SIG-M5 treated with dmso at 0.1 percent for 504 hours (cell line): ENCODE measurements at regions not wholly inside any gene's neighbourhood (a gene's known extent, or its start where the extent isn't known, plus 50 kb on each side); places are given as distances from the start of the nearest gene placed in this dataset.

Source experiments
- DNase-seq: peaks from one replicate; lab custom pipeline; 2025; ENCODE audit not compliant: unreplicated experiment; lab: John Stamatoyannopoulos, UW

DNA sequence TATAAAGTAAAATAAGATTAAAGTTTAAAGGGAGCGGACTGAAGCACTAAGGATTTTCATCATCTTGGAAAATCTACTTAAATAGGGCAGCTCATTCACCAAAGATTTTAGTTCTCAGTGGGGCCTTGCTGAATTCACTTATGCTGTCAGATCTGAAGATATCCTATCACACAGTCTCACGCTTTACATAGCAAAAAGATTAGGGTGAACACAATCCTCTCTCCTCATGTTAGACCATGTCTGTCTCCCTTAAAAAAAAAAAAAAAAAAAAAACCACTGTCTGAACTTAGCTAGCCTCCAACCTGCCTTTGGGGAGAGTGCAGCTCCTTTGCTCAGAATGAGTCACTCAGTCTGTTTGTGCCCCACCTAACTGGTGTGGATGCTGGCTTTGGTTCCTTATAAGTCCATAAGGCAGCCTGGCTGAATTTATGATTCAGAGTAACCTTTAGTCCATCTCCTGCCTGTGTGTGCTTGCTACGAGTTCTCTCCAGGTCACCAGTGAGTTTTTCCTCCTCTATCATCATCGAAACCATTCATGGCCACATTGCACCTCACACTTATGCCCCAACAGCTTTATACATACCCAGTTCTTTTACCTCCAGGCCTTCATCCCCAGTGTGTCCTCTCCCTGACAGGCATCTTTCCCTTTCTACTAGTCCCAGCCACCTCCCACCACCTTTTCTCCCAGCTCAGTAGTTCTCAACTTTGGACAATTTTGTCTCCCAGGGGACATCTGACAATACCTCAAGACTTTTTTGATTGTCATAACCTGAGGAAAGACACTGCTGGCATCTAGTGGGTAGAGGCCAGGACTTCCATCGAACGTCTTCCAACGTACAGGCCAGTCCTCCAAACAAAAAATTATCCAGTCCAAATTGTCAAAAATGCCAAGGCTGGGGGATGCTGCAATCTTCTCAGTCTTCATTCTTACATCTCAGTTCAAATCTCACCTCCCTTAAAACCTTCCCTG, 220.7 kb upstream of the EMCN start:
- peak; percentile 57 for DNase-seq

DNA sequence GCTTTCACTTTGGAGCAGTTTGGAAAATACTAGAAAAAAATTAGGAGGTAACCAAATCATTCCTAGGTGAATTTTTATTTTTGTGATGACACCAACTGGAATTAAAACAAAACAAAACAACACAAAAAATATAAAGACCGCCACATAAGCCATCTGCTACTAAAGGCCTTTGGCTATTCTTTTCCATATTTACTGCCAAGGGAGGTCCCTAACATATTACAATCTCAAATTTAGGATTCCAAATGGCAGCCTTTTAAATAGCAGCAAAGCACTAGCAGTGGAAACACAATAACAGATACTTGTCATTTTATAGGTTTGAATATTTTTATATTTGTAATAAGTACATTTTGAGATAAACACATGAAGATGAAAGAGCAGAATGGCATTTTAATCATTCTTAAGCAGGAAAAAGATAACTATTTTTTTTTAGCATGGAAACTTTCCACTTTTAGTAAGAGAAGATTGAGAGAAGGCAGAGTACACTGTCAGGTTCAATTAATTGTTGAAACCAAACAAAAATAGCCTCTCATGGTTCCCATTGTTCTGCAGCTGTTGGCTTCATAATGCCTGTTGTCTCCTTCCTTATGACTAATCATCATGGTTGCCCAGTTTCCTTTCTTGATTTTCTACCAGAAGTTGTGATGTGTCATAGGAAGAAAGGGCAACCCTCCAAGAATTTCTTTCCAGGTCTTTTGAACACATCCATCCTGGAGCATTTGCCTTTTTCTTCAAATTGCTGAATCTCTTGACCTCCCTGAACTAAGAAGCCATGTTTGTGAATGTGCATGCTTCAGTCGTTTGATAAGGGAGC, 219.0 kb upstream of the EMCN start:
- no peak for DNase-seq

DNA sequence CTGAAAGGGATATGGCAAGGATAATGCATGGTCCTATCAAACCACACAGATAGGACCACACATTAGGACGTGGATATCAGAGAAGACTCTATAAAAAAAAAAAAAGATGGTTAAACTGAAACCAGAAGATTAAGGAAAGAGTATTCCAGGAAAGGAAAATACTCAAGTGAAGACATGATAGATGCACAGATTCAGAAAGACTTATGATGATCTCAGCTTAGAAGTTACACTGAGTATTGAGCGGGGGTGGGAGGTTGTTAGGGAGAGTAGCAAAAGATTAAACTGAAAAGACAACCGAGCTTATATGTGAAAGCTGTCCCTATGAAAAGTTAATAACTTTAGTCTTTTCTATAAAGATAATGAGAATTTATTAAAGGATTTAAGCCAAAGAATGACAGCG, 211.0 kb upstream of the EMCN start:
- no peak for DNase-seq

DNA sequence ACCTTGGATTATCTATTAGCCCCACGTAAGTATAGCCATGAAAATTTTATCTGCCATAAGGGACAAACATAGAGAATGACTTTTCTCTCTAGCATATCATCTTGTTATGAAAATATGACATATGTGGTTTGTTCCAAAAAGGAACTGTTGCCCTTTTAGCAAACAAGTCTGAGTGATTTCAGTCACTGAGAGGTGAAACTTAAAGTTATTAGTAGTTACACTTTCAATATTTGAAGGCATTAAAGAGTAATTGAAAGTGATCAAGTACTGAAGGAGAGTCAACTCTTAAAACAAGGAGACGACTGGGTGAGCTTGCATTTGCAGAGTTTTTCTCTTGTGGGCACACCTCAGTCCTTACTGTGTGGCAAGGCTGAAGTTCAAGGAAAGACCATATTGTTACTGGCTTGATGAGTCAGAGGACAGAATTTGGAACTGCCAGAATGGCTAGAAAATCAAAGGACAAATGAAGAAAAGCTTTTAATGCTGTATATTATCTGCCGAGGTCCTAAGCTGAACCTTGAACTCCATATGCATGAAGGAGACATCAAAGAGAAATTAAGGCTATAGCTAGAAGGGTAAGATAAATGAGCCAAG, 205.1 kb upstream of the EMCN start:
- no peak for DNase-seq

DNA sequence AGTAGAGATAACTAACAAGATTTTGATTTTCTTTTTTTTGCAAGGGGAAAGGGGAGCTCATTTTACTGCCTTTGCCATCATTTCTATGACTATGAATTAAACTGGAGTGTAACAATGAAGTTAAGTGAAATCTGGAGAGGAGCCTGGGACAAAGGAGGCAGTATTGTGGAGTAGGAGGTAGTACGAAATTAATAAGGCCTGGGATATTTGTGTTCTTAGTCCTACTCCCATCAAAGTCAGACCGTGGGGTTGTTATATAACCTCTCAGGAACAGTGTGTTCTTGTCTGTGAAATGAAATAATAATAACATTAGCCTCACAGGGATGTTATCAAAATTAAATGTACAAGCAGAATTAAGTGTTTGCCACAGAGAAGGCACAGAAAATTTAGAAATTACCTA, 204.3 kb upstream of the EMCN start:
- no peak for DNase-seq

DNA sequence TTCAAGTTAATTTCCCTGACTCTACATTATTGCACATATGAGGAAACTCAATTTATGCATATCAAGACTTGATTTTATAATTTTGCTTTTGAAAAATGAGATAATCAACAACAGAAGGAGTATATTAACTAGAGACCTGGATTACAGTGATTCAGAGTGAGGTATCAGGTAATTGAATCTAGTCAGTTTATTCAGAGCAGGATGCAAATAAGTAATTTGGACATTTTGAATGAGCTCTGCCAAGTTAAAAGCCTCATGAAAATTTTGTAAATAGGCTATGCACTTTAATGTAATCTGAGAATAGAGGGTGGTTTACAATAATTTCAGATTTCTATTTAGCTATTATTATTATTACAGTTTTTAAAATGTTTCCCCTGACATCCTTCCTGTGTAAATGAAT, 203.7 kb upstream of the EMCN start:
- no peak for DNase-seq

DNA sequence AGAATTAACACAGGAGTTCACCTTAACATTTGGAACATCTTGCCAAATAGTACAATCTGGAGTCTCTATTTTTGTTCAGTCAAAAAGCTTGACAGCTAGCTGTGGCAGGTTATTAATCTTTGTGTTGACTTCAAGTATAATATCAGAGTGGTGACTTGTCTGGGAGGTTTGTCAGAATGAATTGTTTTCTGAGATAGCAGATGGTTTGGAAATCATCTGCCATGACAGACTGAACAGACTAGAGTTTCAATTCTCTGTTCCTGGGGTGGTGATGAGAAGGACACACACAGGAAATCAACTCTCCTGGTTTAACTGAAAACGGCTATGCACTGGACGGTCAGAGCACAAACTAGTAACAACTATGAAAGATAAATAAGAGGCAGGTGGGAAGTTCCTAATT, 203.3 kb upstream of the EMCN start:
- DNase-seq = no peak

DNA sequence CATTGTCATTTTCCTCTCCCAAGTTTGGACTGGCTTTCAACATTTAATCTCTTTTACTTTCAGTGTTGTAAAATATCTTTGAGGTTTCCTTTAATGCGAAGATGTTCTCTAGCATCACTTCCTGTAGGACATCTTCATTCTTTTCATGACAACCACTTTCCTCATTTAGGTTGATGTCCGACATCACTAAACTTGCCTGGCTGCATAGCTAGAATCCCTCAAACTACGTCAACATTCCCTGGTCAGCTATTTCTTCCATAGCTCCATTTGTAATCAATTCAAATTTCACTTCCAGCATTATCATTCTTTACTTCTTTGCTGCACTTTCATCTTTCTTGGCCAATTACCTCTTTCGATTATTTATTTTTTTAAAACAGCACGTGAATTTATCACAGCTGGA, 198.6 kb upstream of the EMCN start:
- DNase-seq = no peak

DNA sequence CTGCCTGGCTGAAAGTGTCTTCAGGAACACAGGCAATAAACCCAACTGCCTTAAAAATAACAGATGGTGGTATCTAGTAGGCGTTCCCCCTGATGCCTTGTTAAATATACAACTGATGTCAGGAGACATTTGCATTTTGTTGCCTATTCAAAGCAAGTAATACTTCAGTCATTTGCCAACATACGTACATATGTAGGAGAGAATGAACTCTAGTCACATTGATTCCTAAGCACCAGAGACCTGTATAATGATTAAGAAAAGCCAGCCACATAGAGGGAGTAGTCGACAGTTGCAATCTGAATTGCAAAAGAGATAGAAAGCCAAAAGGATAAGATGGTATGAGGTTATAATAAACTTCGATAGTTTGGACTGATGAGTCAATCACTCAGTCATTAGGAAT, 191.0 kb upstream of the EMCN start:
- no peak for DNase-seq

DNA sequence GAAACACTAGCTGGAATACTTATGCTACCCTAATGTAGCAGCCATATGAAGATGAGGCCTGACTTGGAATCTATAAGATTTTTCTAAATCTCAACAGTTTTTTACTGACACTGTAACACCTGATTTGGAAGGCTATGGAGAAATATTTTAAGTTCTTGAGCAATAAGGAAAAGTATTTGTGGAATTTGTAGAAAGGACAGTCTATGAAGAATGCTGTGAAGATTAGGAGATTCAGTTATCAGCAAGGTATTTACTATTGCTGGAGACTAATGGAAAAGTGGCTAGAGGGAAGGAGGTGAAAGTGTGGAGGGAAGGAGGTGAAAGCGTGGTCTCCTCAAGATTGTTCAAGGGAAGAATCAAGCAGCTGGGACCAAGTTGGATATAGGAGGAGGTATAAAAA, 190.0 kb upstream of the EMCN start:
- no peak for DNase-seq

DNA sequence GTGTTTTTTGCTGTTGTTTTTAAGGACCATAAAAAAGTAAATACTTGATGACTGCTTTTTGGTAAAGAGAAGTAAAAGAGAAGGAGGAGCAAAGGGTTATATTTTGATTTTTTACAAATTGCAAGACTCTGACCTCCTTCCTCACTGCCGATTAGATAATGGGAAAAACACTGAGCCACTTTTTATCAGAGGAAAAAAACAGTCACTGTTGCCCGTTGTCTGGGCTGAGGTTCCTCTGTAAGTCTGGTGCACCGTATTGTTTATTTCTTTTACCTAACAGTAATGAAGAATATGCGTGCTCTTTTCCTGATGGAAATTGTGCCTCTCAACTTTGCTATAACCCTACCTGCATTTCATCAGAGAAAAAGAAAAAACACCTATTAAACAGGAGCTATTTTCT, 178.7 kb upstream of the EMCN start:
- no peak for DNase-seq

DNA sequence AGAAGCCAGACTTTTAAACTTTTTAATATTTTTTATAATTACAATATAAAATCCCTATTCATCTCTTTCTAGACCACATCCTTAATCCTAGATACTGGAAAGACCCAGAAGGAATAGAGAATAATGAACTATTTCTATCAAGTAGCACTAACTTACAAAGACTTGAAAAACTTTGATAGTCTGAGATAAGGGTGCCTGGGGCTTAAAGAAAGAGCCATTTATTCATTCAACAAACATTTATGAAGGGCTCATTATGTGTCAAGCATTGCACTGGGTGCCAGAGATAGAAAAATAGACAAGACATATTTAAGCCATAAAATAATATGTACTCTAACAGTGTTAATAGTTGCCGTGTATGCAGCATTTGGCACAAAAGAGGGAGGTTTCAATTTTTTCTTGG, 178.0 kb upstream of the EMCN start:
- no peak for DNase-seq

DNA sequence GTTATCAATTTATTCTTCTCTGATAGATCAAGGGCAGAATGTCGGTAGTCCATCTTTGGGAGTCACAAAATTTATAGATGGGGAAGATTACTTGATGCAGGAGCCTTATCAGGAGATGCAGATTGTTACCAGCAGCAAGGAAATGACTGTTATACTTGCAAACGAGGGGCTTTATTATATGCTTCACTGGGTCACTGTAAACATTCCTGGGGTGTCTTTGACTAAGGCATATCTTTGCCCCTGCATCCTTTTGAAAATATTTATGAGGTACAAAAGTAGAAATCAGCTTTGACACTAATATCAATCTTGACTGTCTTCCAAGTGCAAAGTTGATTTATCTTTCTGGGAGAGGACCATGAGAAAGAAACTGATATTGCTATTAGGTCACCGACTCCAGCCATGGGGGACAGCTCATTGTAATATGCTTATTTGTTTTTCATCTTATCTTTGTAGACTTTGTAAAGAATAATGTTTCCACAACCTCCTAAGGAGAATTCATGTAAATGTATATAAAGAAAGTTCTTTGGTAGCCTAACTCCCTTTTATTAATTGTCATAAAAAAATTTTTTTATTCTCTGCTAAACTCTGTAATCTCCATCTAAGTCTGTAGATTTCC, 177.3 kb upstream of the EMCN start:
- DNase-seq = no peak

DNA sequence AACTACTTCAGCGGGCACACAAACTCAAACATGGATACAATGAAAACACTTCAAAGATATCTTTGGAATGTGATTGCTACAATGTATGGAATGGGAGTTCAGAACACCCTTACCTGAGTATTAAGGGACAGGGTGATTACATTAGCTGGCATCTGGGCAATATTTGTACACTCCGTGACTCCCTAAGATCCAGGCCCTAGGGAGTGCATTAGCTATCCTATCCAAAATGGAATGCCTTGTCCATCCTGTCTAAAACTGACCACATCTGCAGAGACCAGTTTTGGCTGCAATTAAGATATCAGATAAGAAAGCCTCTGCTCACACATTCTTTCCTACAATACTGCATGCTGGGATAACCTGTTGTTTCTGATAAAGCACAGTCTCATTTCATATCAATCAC, 176.6 kb upstream of the EMCN start:
- DNase-seq = no peak

DNA sequence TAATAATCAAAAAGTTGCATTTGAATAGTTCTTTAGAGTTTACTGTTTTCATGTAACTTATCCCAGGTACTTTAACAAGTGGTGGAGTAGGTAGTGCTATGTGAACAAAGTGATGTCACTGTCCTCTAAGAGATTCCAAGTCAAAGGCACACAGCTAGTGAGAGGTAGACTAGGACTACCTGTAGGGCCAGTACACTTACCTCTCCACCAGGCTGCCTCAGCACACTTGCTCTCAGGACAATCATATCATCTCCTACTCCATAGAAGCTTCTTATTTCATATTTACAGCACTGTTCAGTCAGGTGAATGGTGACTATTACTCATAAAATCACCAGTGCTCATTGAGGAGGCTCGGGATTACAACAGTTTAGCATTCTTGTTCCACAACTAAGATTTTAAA, 173.0 kb upstream of the EMCN start:
- DNase-seq = no peak

DNA sequence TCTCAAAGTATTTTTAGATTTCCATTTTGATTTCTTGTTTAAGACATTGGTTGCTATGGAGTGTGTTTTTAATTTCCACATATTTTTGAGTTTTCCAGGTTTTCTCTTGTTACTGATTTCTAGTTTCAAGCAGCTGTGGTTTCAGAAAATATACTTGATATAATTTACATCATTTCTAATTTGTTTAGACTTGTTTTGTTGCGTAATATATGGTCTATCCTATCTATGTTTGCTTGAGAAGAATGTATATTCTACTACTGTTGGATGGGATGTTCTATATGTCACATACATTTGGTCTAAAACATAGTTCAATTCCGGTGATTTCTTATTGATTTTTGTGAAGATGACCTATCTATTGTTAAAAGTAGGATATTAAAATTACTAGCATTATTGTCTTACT, 170.5 kb upstream of the EMCN start:
- no peak for DNase-seq

DNA sequence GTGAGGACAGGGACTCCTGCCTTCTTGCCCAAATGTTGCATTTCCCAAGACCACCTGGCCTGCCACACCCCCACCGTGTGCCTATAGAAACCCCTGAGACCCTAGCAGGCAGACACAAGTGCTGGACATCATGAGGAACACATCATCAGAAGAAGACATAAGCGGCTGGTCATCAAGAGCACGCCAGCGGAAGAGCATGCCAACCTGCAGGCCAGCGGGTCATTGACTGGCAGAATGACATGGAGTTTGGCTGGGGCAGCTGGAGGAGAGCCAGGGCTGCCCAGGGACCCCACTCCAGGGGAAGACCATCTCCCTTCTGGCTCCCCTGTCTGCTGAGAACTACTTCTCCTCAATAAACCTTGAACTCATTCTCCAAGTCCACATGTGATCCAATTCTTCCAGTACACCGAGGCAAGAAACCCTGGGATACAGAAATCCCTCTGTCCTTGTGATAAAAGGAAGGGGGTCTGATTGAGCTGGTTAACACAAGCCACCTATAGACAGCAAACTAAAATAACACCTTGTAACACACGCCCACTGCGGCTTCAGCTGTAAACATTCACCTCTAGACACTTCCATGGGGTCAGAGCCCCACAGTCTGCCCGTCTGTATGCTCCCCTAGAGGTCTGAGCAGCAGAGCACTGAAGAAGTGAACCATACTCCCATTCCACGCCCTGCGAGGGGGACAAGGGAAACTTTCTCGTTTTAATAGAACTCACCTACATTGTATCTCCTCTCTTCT, 164.8 kb upstream of the EMCN start:
- no peak for DNase-seq

DNA sequence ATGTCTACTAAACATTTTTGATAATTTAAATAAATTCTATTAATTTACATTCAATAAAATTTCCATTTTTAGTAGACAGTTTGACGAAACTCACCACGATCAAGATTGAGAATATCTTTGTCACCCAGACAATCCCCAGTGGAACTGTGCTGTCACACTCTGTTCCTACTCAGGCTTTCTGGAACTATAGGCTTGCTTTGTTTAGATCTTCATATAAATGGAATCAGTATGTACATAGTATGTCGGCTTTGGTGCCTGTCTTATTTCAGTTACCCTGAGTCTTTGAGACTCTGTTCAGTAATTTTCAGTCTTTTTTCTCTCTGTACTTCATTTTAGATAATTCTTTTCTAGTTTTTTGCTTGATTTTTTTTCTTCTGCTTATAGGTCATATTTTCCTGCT, 163.5 kb upstream of the EMCN start:
- no peak for DNase-seq

DNA sequence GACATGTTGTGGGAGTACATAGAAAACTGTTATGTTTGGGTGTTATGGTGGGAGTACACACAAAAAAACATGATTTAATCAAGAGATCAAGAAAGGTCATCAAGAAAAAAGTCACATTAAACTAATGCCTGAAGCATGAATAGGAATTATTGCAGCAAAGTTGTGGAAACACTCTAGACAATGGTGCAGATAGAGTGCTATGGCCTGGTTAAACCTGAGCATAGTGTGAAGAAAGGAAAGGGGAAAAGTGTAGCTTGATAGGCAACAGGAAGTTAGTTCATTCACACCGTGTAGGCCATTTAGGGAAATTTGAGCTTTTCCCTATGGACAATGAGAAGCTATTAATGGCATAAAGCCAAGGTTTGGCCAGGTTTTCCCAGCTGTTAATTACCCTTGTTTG, 162.1 kb upstream of the EMCN start:
- DNase-seq = no peak

DNA sequence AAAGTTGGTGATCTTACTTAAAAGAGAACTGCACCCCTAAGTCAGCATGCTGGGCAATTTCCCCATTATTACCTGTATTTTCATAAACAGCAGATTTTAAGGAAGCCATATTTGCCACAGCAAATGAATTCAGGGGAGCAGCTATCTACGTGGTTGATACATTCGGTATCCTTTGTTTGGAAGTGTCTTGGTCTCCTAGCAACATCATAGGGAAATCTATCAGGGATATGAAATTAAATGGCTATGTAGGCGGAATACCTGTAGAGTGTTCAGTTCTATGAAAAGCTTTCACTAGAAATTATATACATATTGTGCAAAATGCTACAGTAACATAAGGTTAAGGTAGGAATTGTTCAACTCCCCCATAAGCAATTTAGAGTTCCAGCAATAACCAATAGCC, 157.2 kb upstream of the EMCN start:
- no peak for DNase-seq

DNA sequence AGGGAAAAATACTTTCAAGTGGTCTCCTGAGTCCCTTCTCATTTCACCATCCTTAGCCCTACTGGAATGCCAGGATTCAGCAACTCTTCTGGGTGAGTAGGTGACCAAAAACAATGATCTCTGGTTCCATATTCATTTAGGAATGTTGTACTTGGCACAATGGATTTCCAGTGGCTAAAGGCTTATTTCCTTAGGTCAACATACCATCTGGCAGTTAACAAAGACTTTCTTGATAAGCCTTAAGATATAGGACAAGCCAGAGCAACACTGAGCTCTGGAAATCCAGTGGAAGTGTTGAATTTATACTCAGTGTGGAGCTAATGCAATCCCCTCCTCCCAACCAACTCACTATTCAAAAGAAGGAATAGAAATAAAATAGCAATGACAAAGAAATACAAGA, 139.4 kb upstream of the EMCN start:
- DNase-seq = no peak
